Activated CD8-positive, alpha-beta T cell treated with anti-CD3 and anti-CD28 coated beads for 36 hours (primary cell): ENCODE measurements at regions not wholly inside any gene's neighbourhood (a gene's known extent, or its start where the extent isn't known, plus 50 kb on each side); places are given as distances from the start of the nearest gene placed in this dataset.

Experiments
- ATAC-seq: fragments of 200-7000 bp; cut with Tn5 transposase; one replicate; pipeline ENCODE4 v1.10.0; 2021; ENCODE audit warnings: mild to moderate bottlenecking, moderate library complexity
- CTCF ChIA-PET: fragments of 350-600 bp; sonication (Branson Sonifier 250); formaldehyde crosslinking; loops from one replicate; lab custom pipeline; 2021; ENCODE audit warnings: antibody characterized with exemption; lab: Charles Lee
- POLR2A ChIA-PET: fragments of 350-600 bp; sonication (Branson Sonifier 250); formaldehyde crosslinking; loops from one replicate; lab custom pipeline; 2021; ENCODE audit warnings: antibody characterized with exemption; lab: Charles Lee
- DNase-seq: peaks from one replicate; pipeline ENCODE4 v3.0.0-alpha.2; 2020
- H3K27ac Mint-ChIP-seq: one replicate; pipeline ENCODE4 v1.8.0; 2021; ENCODE audit warnings: mild to moderate bottlenecking, mixed read lengths
- H3K27me3 Mint-ChIP-seq: one replicate; pipeline ENCODE4 v1.8.0; 2021; ENCODE audit warnings: mixed read lengths
- H3K36me3 Mint-ChIP-seq: one replicate; pipeline ENCODE4 v1.8.0; 2021; ENCODE audit warnings: low read depth, mixed read lengths
- H3K4me1 Mint-ChIP-seq: one replicate; pipeline ENCODE4 v1.8.0; 2021; ENCODE audit warnings: low read depth, mixed read lengths
- H3K4me3 Mint-ChIP-seq: one replicate; pipeline ENCODE4 v1.8.0; 2021; ENCODE audit warnings: mild to moderate bottlenecking, moderate library complexity, mixed read lengths
- H3K9me3 Mint-ChIP-seq: one replicate; pipeline ENCODE4 v1.8.0; 2021; ENCODE audit warnings: mixed read lengths
- CTCF ChIP-seq: fragments of 200-600 bp; IDR thresholded peaks from one replicate; pipeline ENCODE4 v1.8.0; 2022; ENCODE audit warnings: antibody characterized with exemption, mild to moderate bottlenecking
- intact Hi-C: fragments of 100-400 bp; cut with micrococcal nuclease; formaldehyde crosslinking; loops from one replicate; pipeline ENCODE4 v1.10.0; 2022

GRCh38 chr2:238573065-238573778 is 146.5 kb downstream of the ASB1 start:
- H3K27me3 Mint-ChIP-seq = no peaks in the 10 kb centered on the region
- no peaks in the 10 kb centered on the region for H3K4me1 Mint-ChIP-seq
- ATAC-seq = peak; percentile 82
- CTCF ChIA-PET = interaction anchor here (0.7 to 1.3 kb wide), 12 partner anchors 9 to 212 kb away, joined by 3 to 6 read pairs (median 3); no protein-coding TSS in a partner anchor
- TF ChIP-seq CTCF = peak; percentile 75
- peak; percentile 28 for DNase-seq
- no peak overlapping the region for H3K4me3 Mint-ChIP-seq
- H3K9me3 Mint-ChIP-seq = no peaks in the 10 kb centered on the region
- no peak overlapping the region for H3K27ac Mint-ChIP-seq
- POLR2A ChIA-PET = no interaction called here
- H3K36me3 Mint-ChIP-seq = no peaks in the 10 kb centered on the region
- intact Hi-C loops = no loop called here

GRCh38 chr2:238573916-238574315 is 147.2 kb downstream of the ASB1 start:
- Mint-ChIP-seq H3K4me1 (no peaks in the 10 kb centered on the region), H3K4me3 (no peak overlapping the region), H3K36me3 (no peaks in the 10 kb centered on the region), H3K27me3 (no peaks in the 10 kb centered on the region), H3K9me3 (no peaks in the 10 kb centered on the region), H3K27ac (no peak overlapping the region)
- no peak for ATAC-seq
- ChIA-PET POLR2A (no interaction called here), CTCF (interaction anchor here (0.7 to 1.3 kb wide), 11 partner anchors 10 to 211 kb away, joined by 3 to 6 read pairs (median 3); no protein-coding TSS in a partner anchor)
- intact Hi-C loops = no loop called here
- no peak for DNase-seq
- TF ChIP-seq CTCF = no peak

GRCh38 chr2:238574490-238575271 is 148.0 kb downstream of the ASB1 start:
- ATAC-seq = no peak
- ChIA-PET POLR2A (no interaction called here), CTCF (interaction anchor here (1.0 to 1.4 kb wide), 5 partner anchors 9 to 267 kb away, joined by 3 to 6 read pairs (median 3); no protein-coding TSS in a partner anchor)
- intact Hi-C loops = no loop called here
- no peak overlapping the region for H3K27ac Mint-ChIP-seq
- H3K9me3 Mint-ChIP-seq = no peaks in the 10 kb centered on the region
- no peaks in the 10 kb centered on the region for H3K36me3 Mint-ChIP-seq
- no peak overlapping the region for H3K4me3 Mint-ChIP-seq
- H3K4me1 Mint-ChIP-seq = no peaks in the 10 kb centered on the region
- TF ChIP-seq CTCF = no peak
- DNase-seq = no peak
- peaks cover 4% of the 10 kb centered on the region for H3K27me3 Mint-ChIP-seq

- H3K4me1 Mint-ChIP-seq = no peaks in the 10 kb centered on the region
- H3K27me3 Mint-ChIP-seq = peaks cover 5% of the 10 kb centered on the region
- H3K27ac Mint-ChIP-seq = no peak overlapping the region
- H3K36me3 Mint-ChIP-seq = no peaks in the 10 kb centered on the region
- no peak for TF ChIP-seq CTCF
- CTCF ChIA-PET = no interaction called here
- no peaks in the 10 kb centered on the region for H3K9me3 Mint-ChIP-seq
- intact Hi-C loops = no loop called here
- no peak overlapping the region for H3K4me3 Mint-ChIP-seq
- DNase-seq (no peak), ATAC-seq (no peak)
- POLR2A ChIA-PET = no interaction called here
Measured at GRCh38 chr2:238576674-238577073, 149.9 kb downstream of the ASB1 start.

- H3K27ac Mint-ChIP-seq = no peak overlapping the region
- no peak overlapping the region for H3K4me3 Mint-ChIP-seq
- no peaks in the 10 kb centered on the region for H3K9me3 Mint-ChIP-seq
- CTCF ChIA-PET = no interaction called here
- peaks cover 5% of the 10 kb centered on the region for H3K27me3 Mint-ChIP-seq
- no peak for TF ChIP-seq CTCF
- ATAC-seq (no peak), DNase-seq (no peak)
- H3K36me3 Mint-ChIP-seq = no peaks in the 10 kb centered on the region
- H3K4me1 Mint-ChIP-seq = no peaks in the 10 kb centered on the region
- intact Hi-C loops = no loop called here
- POLR2A ChIA-PET = no interaction called here
Measured at GRCh38 chr2:238578256-238578655, 151.5 kb downstream of the ASB1 start.
